GM23338 (cell line): ENCODE measurements at regions not wholly inside any gene's neighbourhood (a gene's known extent, or its start where the extent isn't known, plus 50 kb on each side); places are given as distances from the start of the nearest gene placed in this dataset.

Experiments used
- ATAC-seq: fragments of 200-7000 bp; cut with Tn5 transposase; 3 replicates; pipeline ENCODE4 v1.9.1; 2020
- DNase-seq: peaks from one replicate; pipeline ENCODE4 v3.0.0-alpha.2; 2015; ENCODE audit warnings: low spot score
- H2AFZ ChIP-seq: fragments of 200-600 bp; sonication (generic); 2 replicates; pipeline ENCODE4 v1.8.0; 2016; ENCODE audit warnings: antibody characterized with exemption, mild to moderate bottlenecking, moderate library complexity
- H3F3A ChIP-seq: fragments of 200-600 bp; sonication (generic); replicated peaks from 2 replicates; pipeline ENCODE4 v1.8.0; 2017; ENCODE audit warnings: antibody characterized with exemption, mixed run types, low read depth
- H3K27ac ChIP-seq: fragments of 200-600 bp; sonication (generic); 2 replicates; pipeline ENCODE4 v1.6.1; 2016; ENCODE audit warnings: low read depth
- H3K27me3 ChIP-seq: fragments of 200-600 bp; sonication (generic); 2 replicates; pipeline ENCODE4 v1.8.0; 2016; ENCODE audit warnings: mild to moderate bottlenecking, mixed run types, moderate library complexity; ENCODE audit not compliant: insufficient read depth
- H3K36me3 ChIP-seq: fragments of 200-600 bp; sonication (generic); 2 replicates; pipeline ENCODE4 v1.8.0; 2016; ENCODE audit warnings: mild to moderate bottlenecking; ENCODE audit not compliant: insufficient read depth
- H3K4me1 ChIP-seq: fragments of 200-600 bp; sonication (generic); 2 replicates; pipeline ENCODE4 v1.8.0; 2016; ENCODE audit warnings: mild to moderate bottlenecking, moderate library complexity; ENCODE audit not compliant: insufficient read depth
- H3K4me2 ChIP-seq: fragments of 200-600 bp; sonication (generic); 2 replicates; pipeline ENCODE4 v1.7.1; 2017; ENCODE audit warnings: mixed run types
- H3K4me3 ChIP-seq: fragments of 200-600 bp; sonication (generic); 2 replicates; pipeline ENCODE4 v1.6.1; 2016; ENCODE audit warnings: mixed run types
- H3K79me2 ChIP-seq: fragments of 200-600 bp; sonication (generic); replicated peaks from 2 replicates; pipeline ENCODE4 v1.8.0; 2017; ENCODE audit warnings: mild to moderate bottlenecking; ENCODE audit not compliant: insufficient read depth
- H3K9me2 ChIP-seq: fragments of 200-600 bp; sonication (generic); 2 replicates; pipeline ENCODE4 v1.8.0; 2017; ENCODE audit not compliant: insufficient read depth
- H4K20me1 ChIP-seq: fragments of 200-600 bp; sonication (generic); replicated peaks from 2 replicates; pipeline ENCODE4 v1.8.0; 2017; ENCODE audit warnings: mild to moderate bottlenecking; ENCODE audit not compliant: insufficient read depth
- H3K27ac Mint-ChIP-seq: 2 replicates; pipeline ENCODE4 v1.8.0; 2020; ENCODE audit warnings: inconsistent platforms, mild to moderate bottlenecking, moderate library complexity, mixed read lengths
- H3K27me3 Mint-ChIP-seq: 3 replicates; pipeline ENCODE4 v1.8.0; 2022; ENCODE audit warnings: low read depth, mild to moderate bottlenecking, moderate library complexity, mixed read lengths, inconsistent platforms; ENCODE audit not compliant: insufficient read depth, poor library complexity
- H3K36me3 Mint-ChIP-seq: 3 replicates; pipeline ENCODE4 v1.8.0; 2021; ENCODE audit warnings: low read depth, mild to moderate bottlenecking, inconsistent platforms, moderate library complexity, mixed read lengths
- H3K4me1 Mint-ChIP-seq: 3 replicates; pipeline ENCODE4 v1.8.0; 2020; ENCODE audit warnings: mild to moderate bottlenecking, inconsistent platforms, mixed read lengths
- H3K4me3 Mint-ChIP-seq: 3 replicates; pipeline ENCODE4 v1.8.0; 2021; ENCODE audit warnings: moderate library complexity, mild to moderate bottlenecking, inconsistent platforms, mixed read lengths
- H3K9me3 Mint-ChIP-seq: 3 replicates; pipeline ENCODE4 v1.8.0; 2020; ENCODE audit warnings: moderate library complexity, mild to moderate bottlenecking, inconsistent platforms, mixed read lengths
- CREB1 ChIP-seq: fragments of 250-450 bp; sonication (Bioruptor Pico); IDR thresholded peaks from 2 replicates; pipeline ENCODE4 v1.5.0; 2020; ENCODE audit warnings: low read depth, mild to moderate bottlenecking, moderate library complexity
- CTCF ChIP-seq, 2 experiments: fragments of 200-600 bp in 1 of 2; sonication (generic) in 1 of 2; conservative IDR thresholded peaks; 2 replicates each; pipeline versions ENCODE4 v1.5.1 to v1.6.1; 2016 to 2017; ENCODE audit warnings: antibody characterized with exemption in 2 of 2, low read depth in 2 of 2, mild to moderate bottlenecking in 2 of 2, moderate library complexity in 1 of 2
- EZH2 ChIP-seq: fragments of 200-600 bp; sonication (generic); IDR thresholded peaks from one replicate; pipeline ENCODE4 v1.8.0; 2017; ENCODE audit warnings: antibody characterized with exemption, mild to moderate bottlenecking, low read depth; ENCODE audit not compliant: unreplicated experiment
- JUNB ChIP-seq: IDR thresholded peaks from one replicate; pipeline ENCODE4 v1.6.1; 2016; ENCODE audit warnings: antibody characterized with exemption; ENCODE audit not compliant: unreplicated experiment
- POLR2AphosphoS5 ChIP-seq: IDR thresholded peaks from 2 replicates; pipeline ENCODE4 v1.6.1; 2016; ENCODE audit warnings: antibody characterized with exemption, low read depth
- STAT1 ChIP-seq: IDR thresholded peaks from one replicate; pipeline ENCODE4 v1.6.1; 2016; ENCODE audit warnings: antibody characterized with exemption; ENCODE audit not compliant: unreplicated experiment
- ZNF114 ChIP-seq: fragments of 250-450 bp; sonication (Bioruptor Pico); IDR thresholded peaks from 2 replicates; pipeline ENCODE4 v1.5.0; 2020; ENCODE audit warnings: mild to moderate bottlenecking, moderate library complexity
- ZNF331 ChIP-seq: fragments of 250-450 bp; sonication (Bioruptor Pico); IDR thresholded peaks from 2 replicates; pipeline ENCODE4 v1.5.0; 2020; ENCODE audit warnings: low read depth, mild to moderate bottlenecking, moderate library complexity

GRCh38 chrX:54639018-54639345 is 109.0 kb downstream of the GNL3L start:
- 0 out of 2 replicates have a peak overlapping the region, but pooled peaks have one; percentile 34 for H3K4me2 ChIP-seq
- H3K79me2 ChIP-seq = no peaks in the 10 kb centered on the region
- no peaks in the 10 kb centered on the region for H3K27me3 ChIP-seq
- peaks cover 20% of the 10 kb centered on the region for H3K4me1 ChIP-seq
- no peak overlapping the region for H2AFZ ChIP-seq
- Mint-ChIP-seq H3K36me3 (no peaks in the 10 kb centered on the region), H3K4me3 (peak overlapping the region; percentile 91), H3K27ac (peak overlapping the region; percentile 100), H3K4me1 (peaks cover 42% of the 10 kb centered on the region), H3K9me3 (peaks cover 3% of the 10 kb centered on the region; the same call in 1 of the 3 replicates), H3K27me3 (peaks cover 4% of the 10 kb centered on the region)
- peak overlapping the region; percentile 55; the same call in 1 of the 2 replicates for H3K4me3 ChIP-seq
- H3K36me3 ChIP-seq = no peaks in the 10 kb centered on the region
- DNase-seq (no peak), ATAC-seq (no peak)
- H3K27ac ChIP-seq = peak overlapping the region; percentile 97
- no peaks in the 10 kb centered on the region for H4K20me1 ChIP-seq
- TF ChIP-seq ZNF114 (CRISPR knock-in tag) = no peak
- TF ChIP-seq JUNB = no peak
- no peak for TF ChIP-seq STAT1
- no peak for TF ChIP-seq ZNF331
- H3F3A ChIP-seq = peaks cover 3% of the 10 kb centered on the region; the same call in 1 of the 2 replicates
- no peaks in the 10 kb centered on the region for H3K9me2 ChIP-seq

GRCh38 chrX:54639346-54640102 is 109.5 kb downstream of the GNL3L start:
- Histone ChIP-seq H4K20me1 (no peaks in the 10 kb centered on the region), H3K79me2 (no peaks in the 10 kb centered on the region), H3K4me3 (peak overlapping the region; percentile 55), H3K9me2 (no peaks in the 10 kb centered on the region), H3F3A (peaks cover 3% of the 10 kb centered on the region; the same call in 1 of the 2 replicates), H3K36me3 (no peaks in the 10 kb centered on the region), H3K27me3 (no peaks in the 10 kb centered on the region), H2AFZ (no peak overlapping the region), H3K4me1 (peaks cover 20% of the 10 kb centered on the region), H3K27ac (peak overlapping the region; percentile 97), H3K4me2 (peak overlapping the region; percentile 75)
- Mint-ChIP-seq H3K27ac (peak overlapping the region; percentile 100), H3K9me3 (peaks cover 3% of the 10 kb centered on the region; the same call in 1 of the 3 replicates), H3K27me3 (peaks cover 4% of the 10 kb centered on the region), H3K4me1 (peaks cover 39% of the 10 kb centered on the region), H3K4me3 (peak overlapping the region; percentile 91), H3K36me3 (no peaks in the 10 kb centered on the region)
- DNase-seq = peak; percentile 98
- TF ChIP-seq CREB1 (CRISPR knock-in tag) (peak; percentile 80), CTCF (conservative IDR thresholded peaks at IDR 0.05; ENCODE audit: low read depth in 2 of 2) (peak; percentile 42 to 59), EZH2 (no peak), ZNF331 (no peak), POLR2AphosphoS5 (peak; percentile 71)
- peak; percentile 97 for ATAC-seq
